PC-3 (cell line): ENCODE measurements at regions not wholly inside any gene's neighbourhood (a gene's known extent, or its start where the extent isn't known, plus 50 kb on each side); places are given as distances from the start of the nearest gene placed in this dataset.

Experiments
- ATAC-seq: fragments of 200-7000 bp; cut with Tn5 transposase; 2 replicates; pipeline ENCODE4 v1.9.1; 2020; ENCODE audit warnings: mild to moderate bottlenecking, moderate library complexity
- BruUV-seq: library from RNA; stranded (reverse); fragments of 400-500 nt; replicated peaks from 2 replicates; lab custom pipeline; 2021; lab: Mats Ljungman, UMichigan
- CTCF ChIA-PET: fragments of 300-600 bp; sonication (Branson Sonifier 250); formaldehyde crosslinking; loops from one replicate; lab custom pipeline; 2022; ENCODE audit warnings: antibody characterized with exemption; lab: Charles Lee
- POLR2A ChIA-PET: fragments of 300-600 bp; sonication (Branson Sonifier 250); formaldehyde crosslinking; loops from one replicate; lab custom pipeline; 2022; ENCODE audit warnings: antibody characterized with exemption; ENCODE audit not compliant: unreplicated experiment; lab: Charles Lee
- DNase-seq: peaks from one replicate; pipeline ENCODE4 v3.0.0-alpha.2; 2015
- H2AFZ ChIP-seq: fragments of 300-600 bp; sonication (generic); 2 replicates; pipeline ENCODE4 v1.6.0; 2016; ENCODE audit warnings: antibody characterized with exemption, low read length
- H3F3A ChIP-seq: fragments of 300-600 bp; sonication (generic); one replicate; pipeline ENCODE4 v1.6.0; 2017; ENCODE audit warnings: antibody characterized with exemption, low read length, control low read depth, mild to moderate bottlenecking; ENCODE audit not compliant: unreplicated experiment
- H3K27ac ChIP-seq: fragments of 300-600 bp; sonication (generic); 2 replicates; pipeline ENCODE4 v1.5.1; 2016; ENCODE audit warnings: mild to moderate bottlenecking, low read length
- H3K27me3 ChIP-seq: fragments of 300-600 bp; sonication (generic); 2 replicates; pipeline ENCODE4 v1.6.1; 2016; ENCODE audit warnings: low read length, mixed read lengths
- H3K36me3 ChIP-seq: fragments of 300-600 bp; sonication (generic); 2 replicates; pipeline ENCODE4 v1.6.1; 2016; ENCODE audit warnings: low read depth, mixed run types, low read length, mixed read lengths
- H3K4me1 ChIP-seq: fragments of 300-600 bp; sonication (generic); 2 replicates; pipeline ENCODE4 v1.5.1; 2016; ENCODE audit warnings: low read length; ENCODE audit not compliant: insufficient read depth
- H3K4me2 ChIP-seq: fragments of 300-600 bp; sonication (generic); 2 replicates; pipeline ENCODE4 v1.6.0; 2016; ENCODE audit warnings: low read length
- H3K4me3 ChIP-seq: fragments of 300-600 bp; sonication (generic); 2 replicates; pipeline ENCODE4 v1.5.1; 2016; ENCODE audit warnings: mild to moderate bottlenecking, low read length, mixed read lengths
- H3K79me2 ChIP-seq: fragments of 300-600 bp; sonication (generic); 2 replicates; pipeline ENCODE4 v1.6.1; 2017; ENCODE audit warnings: low read length, mixed read lengths
- H3K9ac ChIP-seq: fragments of 300-600 bp; sonication (generic); 2 replicates; pipeline ENCODE4 v1.6.0; 2016; ENCODE audit warnings: mild to moderate bottlenecking, low read length
- H3K9me2 ChIP-seq: fragments of 300-600 bp; sonication (generic); replicated peaks from 2 replicates; pipeline ENCODE4 v1.6.1; 2016; ENCODE audit warnings: mixed run types, low read length, mixed read lengths
- H3K9me3 ChIP-seq: fragments of 300-600 bp; sonication (generic); 2 replicates; pipeline ENCODE4 v1.6.1; 2016; ENCODE audit warnings: low read length, mixed read lengths
- H4K20me1 ChIP-seq: fragments of 300-600 bp; sonication (generic); 2 replicates; pipeline ENCODE4 v1.6.1; 2016; ENCODE audit warnings: low read length, mixed read lengths
- EZH2 ChIP-seq: fragments of 300-600 bp; sonication (generic); IDR thresholded peaks from one replicate; pipeline ENCODE4 v1.6.1; 2017; ENCODE audit warnings: antibody characterized with exemption, mild to moderate bottlenecking, low read length; ENCODE audit not compliant: unreplicated experiment
- EZH2phosphoT487 ChIP-seq: fragments of 300-600 bp; sonication (generic); IDR thresholded peaks from 2 replicates; pipeline ENCODE4 v1.6.1; 2018; ENCODE audit warnings: mild to moderate bottlenecking, antibody characterized with exemption, low read length, borderline replicate concordance
- intact Hi-C: fragments of 100-400 bp; cut with micrococcal nuclease; formaldehyde crosslinking; loops from 2 replicates; pipeline ENCODE4 v1.9.0; 2023
- TF ChIP-seq, protein P1 (sequence below): fragments of 300-600 bp; sonication (generic); conservative IDR thresholded peaks from 2 replicates; pipeline ENCODE4 v1.5.1; 2017; ENCODE audit warnings: antibody characterized with exemption, low read depth, mild to moderate bottlenecking, low read length

DNA sequence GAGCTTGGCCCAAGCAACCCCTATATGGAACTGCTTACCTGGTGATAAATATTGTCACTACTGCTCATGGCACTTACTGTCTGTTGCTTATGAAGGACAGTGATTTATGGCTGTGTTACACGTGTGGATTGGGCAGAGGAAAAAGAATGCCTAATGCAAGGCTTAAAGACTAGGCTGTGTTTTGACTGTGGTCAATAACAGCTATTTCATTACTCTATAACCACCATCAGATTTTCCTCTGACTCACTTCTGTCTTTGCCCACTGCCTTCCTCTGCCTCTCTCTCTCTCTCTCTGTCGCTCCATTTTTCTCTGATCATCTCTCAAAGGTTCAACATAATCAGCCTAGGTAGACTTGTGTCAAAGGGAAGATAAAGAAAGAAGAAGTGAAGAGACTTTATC, 96.2 kb downstream of the TLR4 start:
- intact Hi-C loops = no loop called here
- TF ChIP-seq EZH2phosphoT487 (no peak), EZH2 (no peak)
- TF ChIP-seq, protein P1, sequence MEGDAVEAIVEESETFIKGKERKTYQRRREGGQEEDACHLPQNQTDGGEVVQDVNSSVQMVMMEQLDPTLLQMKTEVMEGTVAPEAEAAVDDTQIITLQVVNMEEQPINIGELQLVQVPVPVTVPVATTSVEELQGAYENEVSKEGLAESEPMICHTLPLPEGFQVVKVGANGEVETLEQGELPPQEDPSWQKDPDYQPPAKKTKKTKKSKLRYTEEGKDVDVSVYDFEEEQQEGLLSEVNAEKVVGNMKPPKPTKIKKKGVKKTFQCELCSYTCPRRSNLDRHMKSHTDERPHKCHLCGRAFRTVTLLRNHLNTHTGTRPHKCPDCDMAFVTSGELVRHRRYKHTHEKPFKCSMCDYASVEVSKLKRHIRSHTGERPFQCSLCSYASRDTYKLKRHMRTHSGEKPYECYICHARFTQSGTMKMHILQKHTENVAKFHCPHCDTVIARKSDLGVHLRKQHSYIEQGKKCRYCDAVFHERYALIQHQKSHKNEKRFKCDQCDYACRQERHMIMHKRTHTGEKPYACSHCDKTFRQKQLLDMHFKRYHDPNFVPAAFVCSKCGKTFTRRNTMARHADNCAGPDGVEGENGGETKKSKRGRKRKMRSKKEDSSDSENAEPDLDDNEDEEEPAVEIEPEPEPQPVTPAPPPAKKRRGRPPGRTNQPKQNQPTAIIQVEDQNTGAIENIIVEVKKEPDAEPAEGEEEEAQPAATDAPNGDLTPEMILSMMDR = no peak
- BruUV-seq = no TSS peak
- no peaks in the 10 kb centered on the region for H3K9me2 ChIP-seq
- POLR2A ChIA-PET = no interaction called here
- no peaks in the 10 kb centered on the region for H3K79me2 ChIP-seq
- H3K4me1 ChIP-seq = no peaks in the 10 kb centered on the region
- H3K9ac ChIP-seq = no peak overlapping the region
- no peaks in the 10 kb centered on the region for H3K36me3 ChIP-seq
- H3K27me3 ChIP-seq = no peaks in the 10 kb centered on the region
- no peaks in the 10 kb centered on the region for H3K9me3 ChIP-seq
- H3K4me2 ChIP-seq = no peak overlapping the region
- ATAC-seq = no peak
- H4K20me1 ChIP-seq = no peaks in the 10 kb centered on the region
- H2AFZ ChIP-seq = no peak overlapping the region
- CTCF ChIA-PET = no interaction called here
- DNase-seq = no peak
- H3F3A ChIP-seq = no peaks in the 10 kb centered on the region
- H3K27ac ChIP-seq = no peak overlapping the region
- no peak overlapping the region for H3K4me3 ChIP-seq

DNA sequence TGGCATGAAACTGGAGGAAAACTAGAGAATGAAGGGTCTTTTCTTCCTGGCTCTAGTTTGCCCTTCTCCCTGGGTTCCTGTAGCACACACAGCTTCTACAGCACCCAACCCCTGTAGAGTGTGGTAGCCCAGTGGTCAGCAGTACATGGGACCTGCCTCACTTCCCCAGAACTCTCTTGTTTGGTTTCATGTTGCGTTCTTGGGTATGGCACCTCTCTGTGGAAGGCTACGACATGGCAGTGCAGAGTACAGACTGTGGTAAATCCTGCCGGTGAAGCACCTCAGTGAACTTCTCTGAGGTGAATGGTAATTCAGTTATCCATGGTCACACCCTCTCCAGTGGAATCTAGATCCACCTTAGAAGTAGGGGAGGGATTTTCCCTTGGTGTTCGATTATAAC, 105.5 kb downstream of the TLR4 start:
- BruUV-seq = no TSS peak
- Histone ChIP-seq H3K36me3 (no peaks in the 10 kb centered on the region), H3K4me2 (no peak overlapping the region), H3K9ac (no peak overlapping the region), H2AFZ (no peak overlapping the region), H3K9me2 (no peaks in the 10 kb centered on the region), H3F3A (no peaks in the 10 kb centered on the region), H3K4me3 (no peak overlapping the region), H3K27me3 (no peaks in the 10 kb centered on the region), H3K4me1 (no peaks in the 10 kb centered on the region), H3K9me3 (no peaks in the 10 kb centered on the region), H3K27ac (no peak overlapping the region), H4K20me1 (no peaks in the 10 kb centered on the region), H3K79me2 (no peaks in the 10 kb centered on the region)
- ATAC-seq (no peak), DNase-seq (no peak)
- intact Hi-C loops = no loop called here
- ChIA-PET POLR2A (no interaction called here), CTCF (no interaction called here)
- TF ChIP-seq, protein P1 = no peak
- no peak for TF ChIP-seq EZH2phosphoT487
- TF ChIP-seq EZH2 = no peak

DNA sequence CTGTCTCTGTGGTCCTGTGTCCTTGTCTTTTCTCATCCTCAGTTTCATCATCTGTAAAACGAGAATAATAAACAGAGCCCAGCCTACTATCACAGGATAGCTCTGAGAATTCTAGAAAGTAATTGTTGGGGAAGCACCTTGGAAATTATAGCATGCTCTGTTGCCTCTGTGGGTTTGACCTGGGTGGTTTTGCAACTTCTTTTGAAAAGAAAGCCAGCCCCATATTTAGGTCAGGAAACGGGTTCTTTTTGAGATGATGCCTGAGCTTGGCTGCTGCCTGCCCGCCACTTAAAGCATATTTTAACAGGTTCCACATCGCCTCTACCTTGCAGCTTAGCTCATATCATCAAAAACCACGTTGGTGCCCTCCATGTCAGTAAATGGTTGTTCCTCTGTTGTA, 111.1 kb downstream of the TLR4 start:
- no peaks in the 10 kb centered on the region for H4K20me1 ChIP-seq
- no TSS peak for BruUV-seq
- H3K4me2 ChIP-seq = no peak overlapping the region
- POLR2A ChIA-PET = no interaction called here
- CTCF ChIA-PET = no interaction called here
- no peak overlapping the region for H3K27ac ChIP-seq
- TF ChIP-seq EZH2 (no peak), EZH2phosphoT487 (no peak)
- TF ChIP-seq, protein P1 = no peak
- no peaks in the 10 kb centered on the region for H3K79me2 ChIP-seq
- no peak overlapping the region for H3K4me3 ChIP-seq
- H3K27me3 ChIP-seq = no peaks in the 10 kb centered on the region
- H3K9me2 ChIP-seq = no peaks in the 10 kb centered on the region
- H3K9me3 ChIP-seq = no peaks in the 10 kb centered on the region
- intact Hi-C loops = no loop called here
- ATAC-seq (no peak), DNase-seq (no peak)
- H3K9ac ChIP-seq = no peak overlapping the region
- no peaks in the 10 kb centered on the region for H3K36me3 ChIP-seq
- H2AFZ ChIP-seq = no peak overlapping the region
- H3K4me1 ChIP-seq = no peaks in the 10 kb centered on the region
- H3F3A ChIP-seq = no peaks in the 10 kb centered on the region
